Right cardiac atrium (tissue), 5 donors: ENCODE measurements at regions not wholly inside any gene's neighbourhood (a gene's known extent, or its start where the extent isn't known, plus 50 kb on each side); places are given as distances from the start of the nearest gene placed in this dataset.
A peak's percentile ranks its signal among the peaks of the same experiment; 100 is the strongest.
"Not testable (repeated sequence)": the region's sequence is repeated elsewhere in the genome, so short reads cannot be mapped to it uniquely, and the experiment has no call there.

Experiments used
- ATAC-seq, 2 donors: fragments of 200-7000 bp; cut with Tn5 transposase; one replicate each; pipeline versions ENCODE4 v1.8.0 to v1.9.1; 2020; ENCODE audit warnings: moderate library complexity in 2 of 2, mild to moderate bottlenecking in 1 of 2
- DNase-seq, 3 donors: peaks; one replicate each; pipeline ENCODE4 v3.0.0-alpha.2; 2020
- H3K27ac ChIP-seq: one replicate; pipeline ENCODE4 v1.5.1; 2013; ENCODE audit warnings: mild to moderate bottlenecking, low read length, control low read depth, moderate library complexity
- H3K27me3 ChIP-seq: one replicate; pipeline ENCODE4 v1.6.1; 2013; ENCODE audit not compliant: control insufficient read depth, insufficient read depth
- H3K4me1 ChIP-seq: one replicate; pipeline ENCODE4 v1.6.1; 2013; ENCODE audit warnings: low read length; ENCODE audit not compliant: control insufficient read depth, insufficient read depth
- H3K4me3 ChIP-seq: one replicate; pipeline ENCODE4 v1.5.1; 2013; ENCODE audit warnings: low read length, control low read depth
- H3K9me3 ChIP-seq: one replicate; pipeline ENCODE4 v1.6.1; 2013; ENCODE audit warnings: low read length; ENCODE audit not compliant: control insufficient read depth
- WGBS: extraction: QIAGEN DNeasy Blood & Tissue Kit; methylation state at CpG from one replicate; pipeline ENCODE4 v1.1.7; 2013; 5-methylcytosine and 5-hydroxymethylcytosine counted together
- intact Hi-C, 4 donors: fragments of 100-400 bp; cut with DNase I; formaldehyde crosslinking; loops; one replicate each; pipeline versions ENCODE4 v1.11.0 to v1.14.0; 2022 to 2023
- donor health status: healthy with polysubstance abuse.
- donor health status: DM: no; HTN: yes; CAD: no.
- donor health status: DM: no; HTN: no; CAD: no.
- donor health status: DM: no; HTN: yes; CAD: no; lungs with severe emphysema.
- donor health status: DM: yes; HTN: yes; CAD: no.

- intact Hi-C loops, result no loop called here
- Histone ChIP-seq H3K4me1 (no peaks in the 10 kb centered on the region), H3K4me3 (no peak overlapping the region), H3K9me3 (no peaks in the 10 kb centered on the region), H3K27ac (no peak overlapping the region), H3K27me3 (no peaks in the 10 kb centered on the region)
- 80% methylated on average over 1 of the region's 1 CpG for WGBS
- no peak for ATAC-seq
- no peak for DNase-seq
Observed at GRCh38 chr3:191566469-191566868, 105.5 kb downstream of the PYDC2 start.

GRCh38 chr3:191568206-191568605 lies 107.2 kb downstream of the PYDC2 start:
- DNase-seq (no peak), ATAC-seq (no peak)
- H3K4me1 ChIP-seq, result no peaks in the 10 kb centered on the region
- H3K4me3 ChIP-seq, result no peak overlapping the region
- no peak overlapping the region for H3K27ac ChIP-seq
- no peaks in the 10 kb centered on the region for H3K27me3 ChIP-seq
- WGBS, result 66% methylated on average over 7 of the region's 7 CpGs
- intact Hi-C loops, result no loop called here
- H3K9me3 ChIP-seq, result no peaks in the 10 kb centered on the region

DNA sequence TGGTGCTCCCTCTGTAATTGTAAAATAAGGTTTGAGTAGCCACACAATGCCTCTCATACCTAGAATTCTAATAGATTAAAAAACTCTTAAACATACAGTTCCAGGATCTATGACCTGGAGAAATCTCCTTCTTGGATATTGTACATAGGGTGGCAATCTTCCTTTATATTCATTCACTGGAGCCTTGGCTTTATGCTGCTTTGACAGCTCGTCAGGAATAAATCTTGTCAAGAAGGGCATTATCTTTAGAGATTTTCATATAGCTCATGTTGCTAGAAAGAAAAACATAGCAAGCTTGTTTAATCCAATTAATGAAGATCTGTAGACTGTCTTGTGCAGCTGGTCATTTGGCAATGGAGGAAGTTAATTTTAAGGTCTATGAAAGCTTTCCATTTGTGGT lies 131.1 kb downstream of the PYDC2 start:
- intact Hi-C loops, result no loop called here
- H3K27me3 ChIP-seq, result no peaks in the 10 kb centered on the region
- no peaks in the 10 kb centered on the region for H3K4me1 ChIP-seq
- WGBS, result 56% methylated on average over 1 of the region's 1 CpG
- no peaks in the 10 kb centered on the region for H3K9me3 ChIP-seq
- ATAC-seq (no peak), DNase-seq (no peak)
- no peak overlapping the region for H3K4me3 ChIP-seq
- H3K27ac ChIP-seq, result no peak overlapping the region

DNA sequence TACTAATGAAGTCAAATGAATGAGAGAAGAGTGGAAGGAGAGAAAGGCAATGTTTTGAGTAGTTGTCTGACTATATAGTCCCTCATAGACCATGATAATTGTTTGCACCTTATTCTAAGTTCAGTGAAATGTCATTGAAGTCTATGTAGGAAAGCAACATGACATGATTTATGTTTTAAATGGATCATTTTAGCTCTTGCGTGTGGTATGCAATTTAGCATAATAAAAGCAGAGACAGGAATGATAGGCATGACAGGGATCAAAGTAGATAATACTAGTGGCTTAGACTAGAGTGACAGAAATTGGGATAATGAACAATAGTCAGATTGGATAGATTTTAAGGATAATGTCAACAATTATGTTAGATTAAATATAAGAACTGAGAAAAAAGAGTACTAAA lies 132.5 kb downstream of the PYDC2 start:
- intact Hi-C loops, result no loop called here
- Histone ChIP-seq H3K27me3 (no peaks in the 10 kb centered on the region), H3K27ac (no peak overlapping the region), H3K4me3 (no peak overlapping the region), H3K4me1 (no peaks in the 10 kb centered on the region), H3K9me3 (no peaks in the 10 kb centered on the region)
- DNase-seq, result no peak
- ATAC-seq, result no peak
- WGBS, result 0% methylated on average over 1 of the region's 1 CpG

DNA sequence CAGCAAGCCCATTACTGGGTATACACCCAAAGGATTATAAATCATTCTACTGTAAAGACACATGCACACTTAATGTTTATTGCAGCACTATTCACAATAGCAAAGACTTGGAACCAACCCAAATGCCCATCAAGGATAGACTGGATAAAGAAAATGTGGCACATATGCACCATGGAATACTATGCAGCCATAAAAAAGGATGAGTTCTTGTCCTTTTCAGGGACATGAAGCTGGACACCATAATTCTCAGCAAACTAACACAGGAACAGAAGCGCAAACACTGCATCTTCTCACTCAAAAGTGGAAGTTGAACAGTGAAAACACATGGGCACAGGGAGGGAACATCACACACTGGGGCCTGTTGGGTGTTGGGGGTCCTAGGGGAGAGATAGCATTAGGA lies 154.5 kb downstream of the PYDC2 start:
- ATAC-seq, result not testable (repeated sequence)
- WGBS, result 90% methylated on average over 1 of the region's 1 CpG

GRCh38 chr3:191624299-191624698 lies 163.3 kb downstream of the PYDC2 start:
- Histone ChIP-seq H3K9me3 (no peaks in the 10 kb centered on the region), H3K27ac (no peak overlapping the region), H3K4me3 (no peak overlapping the region), H3K4me1 (no peaks in the 10 kb centered on the region), H3K27me3 (no peaks in the 10 kb centered on the region)
- intact Hi-C loops, result no loop called here
- WGBS, result 74% methylated on average over 1 of the region's 1 CpG
- ATAC-seq (no peak), DNase-seq (no peak)

More for the DNA sequence above, 154.5 kb downstream of the PYDC2 start:
- H3K27me3 ChIP-seq, H3K4me3 ChIP-seq, DNase-seq, H3K27ac ChIP-seq, H3K9me3 ChIP-seq, intact Hi-C loops, H3K4me1 ChIP-seq: not testable (repeated sequence)

DNA sequence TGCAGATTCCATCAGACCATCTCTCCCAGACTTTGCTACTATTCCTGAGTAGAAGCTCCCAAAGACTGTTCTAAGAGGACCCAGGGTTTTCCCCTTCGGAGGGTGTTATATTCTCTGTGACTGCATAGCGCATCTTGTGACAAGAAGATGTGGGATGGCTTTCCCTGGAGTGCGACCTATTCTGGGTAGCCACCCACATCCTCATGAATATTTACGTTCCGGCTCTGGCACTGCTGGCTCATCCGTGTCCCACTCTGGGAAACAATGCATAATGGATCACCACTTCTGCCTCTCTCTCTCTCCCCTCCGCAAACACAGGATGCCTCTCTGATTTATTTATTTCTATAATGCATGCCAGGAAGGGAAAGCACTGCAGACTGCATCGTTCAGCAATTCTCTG lies 166.1 kb downstream of the PYDC2 start:
- WGBS, result 41% methylated on average over 8 of the region's 8 CpGs
- Histone ChIP-seq H3K4me1 (no peaks in the 10 kb centered on the region), H3K27me3 (no peaks in the 10 kb centered on the region), H3K9me3 (no peaks in the 10 kb centered on the region), H3K4me3 (no peak overlapping the region), H3K27ac (no peak overlapping the region)
- ATAC-seq (no peak), DNase-seq (peak in 1 of 3 donors; percentile 2)
- intact Hi-C loops, result no loop called here

- Histone ChIP-seq H3K4me1 (no peaks in the 10 kb centered on the region), H3K4me3 (no peak overlapping the region), H3K27me3 (no peaks in the 10 kb centered on the region), H3K9me3 (no peaks in the 10 kb centered on the region), H3K27ac (no peak overlapping the region)
- DNase-seq, result no peak
- ATAC-seq, result no peak
- intact Hi-C loops, result no loop called here
- 35% methylated on average over 2 of the region's 2 CpGs for WGBS
Observed at GRCh38 chr3:191628571-191628970, 167.6 kb downstream of the PYDC2 start.

DNA sequence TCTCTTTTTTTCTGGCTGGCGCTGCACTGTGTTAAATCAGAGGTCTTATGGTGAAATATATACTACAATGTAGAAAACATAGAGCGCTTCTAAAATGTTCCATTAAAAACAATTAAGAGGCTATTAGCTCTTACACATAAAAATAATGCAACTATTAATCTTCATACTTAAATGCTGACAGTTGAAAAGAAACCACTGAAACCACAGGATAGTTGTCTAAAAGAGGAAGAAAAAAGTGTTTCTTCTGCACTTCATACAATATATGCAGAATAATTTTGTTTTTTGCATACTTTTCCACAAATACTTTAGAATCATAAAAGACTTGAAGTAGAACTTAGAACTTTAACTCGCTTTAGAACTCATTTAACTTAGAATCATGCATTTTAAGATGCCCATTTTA lies 170.5 kb downstream of the PYDC2 start:
- Histone ChIP-seq H3K4me1 (no peaks in the 10 kb centered on the region), H3K27me3 (no peaks in the 10 kb centered on the region)
- 86% methylated on average over 3 of the region's 3 CpGs for WGBS

DNA sequence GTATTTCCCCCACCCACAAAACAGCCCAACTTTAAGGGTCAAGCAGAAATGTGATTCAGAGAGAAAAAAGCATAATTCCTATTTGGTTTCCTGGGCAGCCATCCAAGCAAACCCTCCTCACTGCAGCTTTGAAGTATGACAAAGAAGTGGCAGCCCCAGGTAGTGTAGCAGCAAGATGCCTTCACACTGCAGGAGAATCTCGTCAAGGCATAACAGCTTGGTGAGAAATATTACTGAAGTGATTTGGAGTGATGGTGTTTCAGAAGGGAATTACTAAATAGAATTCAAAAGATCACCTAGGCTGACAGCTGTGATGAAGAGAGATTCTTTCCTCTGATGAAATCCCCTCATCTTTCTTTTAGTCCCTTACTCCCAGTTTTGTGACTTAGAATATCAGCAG lies 173.9 kb downstream of the PYDC2 start:
- intact Hi-C loops, result no loop called here
- H3K27ac ChIP-seq, result no peak overlapping the region
- H3K4me3 ChIP-seq, result no peak overlapping the region
- 47% methylated on average over 1 of the region's 1 CpG for WGBS
- H3K4me1 ChIP-seq, result no peaks in the 10 kb centered on the region
- H3K9me3 ChIP-seq, result no peaks in the 10 kb centered on the region
- ATAC-seq, result no peak
- no peaks in the 10 kb centered on the region for H3K27me3 ChIP-seq
- no peak for DNase-seq

More for the DNA sequence above, 170.5 kb downstream of the PYDC2 start:
- Histone ChIP-seq H3K4me3 (no peak overlapping the region), H3K9me3 (no peaks in the 10 kb centered on the region), H3K27ac (no peak overlapping the region)
- DNase-seq (no peak), ATAC-seq (no peak)
- intact Hi-C loops, result no loop called here

- Histone ChIP-seq H3K27ac (no peak overlapping the region), H3K4me1 (no peaks in the 10 kb centered on the region), H3K27me3 (no peaks in the 10 kb centered on the region), H3K9me3 (no peaks in the 10 kb centered on the region), H3K4me3 (no peak overlapping the region)
- DNase-seq, result no peak
- no peak for ATAC-seq
- intact Hi-C loops, result no loop called here
Observed at GRCh38 chr3:191637611-191638010, 176.6 kb downstream of the PYDC2 start.

- H3K9me3 ChIP-seq, result no peaks in the 10 kb centered on the region
- H3K4me3 ChIP-seq, result no peak overlapping the region
- H3K27ac ChIP-seq, result no peak overlapping the region
- 88% methylated on average over 3 of the region's 3 CpGs for WGBS
- DNase-seq, result no peak
- no peaks in the 10 kb centered on the region for H3K4me1 ChIP-seq
- ATAC-seq, result no peak
- intact Hi-C loops, result no loop called here
- H3K27me3 ChIP-seq, result no peaks in the 10 kb centered on the region
Observed at GRCh38 chr3:191641789-191642188, 180.8 kb downstream of the PYDC2 start.
